ENCODE measurements at regions not wholly inside any gene's neighbourhood (a gene's known extent, or its start where the extent isn't known, plus 50 kb on each side); places are given as distances from the start of the nearest gene placed in this dataset.

GRCh38 chr3:82129221-82129801 lies 367.9 kb upstream of the GBE1 start:
- WGBS (ENCODE audit: missing lambda C conversion rate), result 70% methylated on average over 2 of the region's 2 CpGs
- no peak overlapping the region for H3K27ac ChIP-seq
- ATAC-seq, result no peak
- H3K4me2 ChIP-seq, result no peak overlapping the region
- TF ChIP-seq TFCP2L1 (CRISPR knock-in tag; IDR thresholded peaks at IDR 0.05) (no peak), ZSCAN20 (CRISPR knock-in tag; IDR thresholded peaks at IDR 0.05) (no peak), ZFP36 (IDR thresholded peaks at IDR 0.05; ENCODE audit: borderline replicate concordance, partially characterized antibody) (no peak), HDAC2 (IDR thresholded peaks at IDR 0.05) (no peak), MAX (IDR thresholded peaks at IDR 0.05) (no peak), CEBPB (IDR thresholded peaks at IDR 0.05) (no peak)
- TF ChIP-seq, protein P1, sequence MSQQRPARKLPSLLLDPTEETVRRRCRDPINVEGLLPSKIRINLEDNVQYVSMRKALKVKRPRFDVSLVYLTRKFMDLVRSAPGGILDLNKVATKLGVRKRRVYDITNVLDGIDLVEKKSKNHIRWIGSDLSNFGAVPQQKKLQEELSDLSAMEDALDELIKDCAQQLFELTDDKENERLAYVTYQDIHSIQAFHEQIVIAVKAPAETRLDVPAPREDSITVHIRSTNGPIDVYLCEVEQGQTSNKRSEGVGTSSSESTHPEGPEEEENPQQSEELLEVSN (IDR thresholded peaks at IDR 0.05; ENCODE audit: borderline replicate concordance, low read depth), result no peak
- TF ChIP-seq, protein P2, sequence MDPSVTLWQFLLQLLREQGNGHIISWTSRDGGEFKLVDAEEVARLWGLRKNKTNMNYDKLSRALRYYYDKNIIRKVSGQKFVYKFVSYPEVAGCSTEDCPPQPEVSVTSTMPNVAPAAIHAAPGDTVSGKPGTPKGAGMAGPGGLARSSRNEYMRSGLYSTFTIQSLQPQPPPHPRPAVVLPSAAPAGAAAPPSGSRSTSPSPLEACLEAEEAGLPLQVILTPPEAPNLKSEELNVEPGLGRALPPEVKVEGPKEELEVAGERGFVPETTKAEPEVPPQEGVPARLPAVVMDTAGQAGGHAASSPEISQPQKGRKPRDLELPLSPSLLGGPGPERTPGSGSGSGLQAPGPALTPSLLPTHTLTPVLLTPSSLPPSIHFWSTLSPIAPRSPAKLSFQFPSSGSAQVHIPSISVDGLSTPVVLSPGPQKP (IDR thresholded peaks at IDR 0.05; ENCODE audit: low read depth, low read length), result no peak
- no peak for FAIRE-seq
- DNase-seq (ENCODE audit: low read depth in 1 of 2, low spot score in 1 of 2), result no peak
- ChIA-PET POLR2A (no interaction called here), CTCF (interaction anchor here (0.7 to 1.3 kb wide), 2 partner anchors 220 to 547 kb away, joined by 3 read pairs; no protein-coding TSS in a partner anchor)
- no peaks in the 10 kb centered on the region for H3K9me3 ChIP-seq
- H3K4me1 ChIP-seq, result peaks cover 7% of the 10 kb centered on the region; the same call in 2 of the 3 replicates
- no peak overlapping the region for H3K4me3 ChIP-seq

DNA sequence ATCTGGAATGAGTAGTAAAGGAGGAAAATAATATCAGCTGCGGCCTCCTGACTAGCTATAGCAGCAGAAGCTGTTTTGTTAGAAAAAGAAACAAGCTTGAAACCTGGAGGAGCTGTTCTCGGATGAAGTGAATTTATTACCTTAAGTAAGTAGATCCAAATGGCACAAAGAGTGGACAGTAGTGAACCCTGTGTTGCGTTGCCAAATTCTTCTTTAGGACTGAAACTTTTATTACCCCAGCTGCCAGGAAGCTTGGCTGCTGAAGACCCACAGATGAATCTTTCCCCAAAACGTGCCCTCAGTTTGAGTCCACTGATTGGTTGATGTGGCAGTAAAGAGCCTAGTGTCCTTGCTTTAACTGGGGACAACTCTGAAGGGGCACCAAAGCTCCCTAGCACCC lies 366.8 kb upstream of the GBE1 start:
- WGBS (ENCODE audit: missing lambda C conversion rate), result 51% methylated on average over 4 of the region's 4 CpGs
- Histone ChIP-seq H3K4me3 (no peak overlapping the region), H3K4me1 (peaks cover 7% of the 10 kb centered on the region; the same call in 2 of the 3 replicates), H3K27ac (no peak overlapping the region), H3K4me2 (no peak overlapping the region), H3K9me3 (no peaks in the 10 kb centered on the region)
- no peak for ATAC-seq
- ChIA-PET POLR2A (no interaction called here), CTCF (interaction anchor here (0.7 kb wide), 1 partner anchor 11 kb away, joined by 3 read pairs; no protein-coding TSS in a partner anchor)
- no peak for FAIRE-seq
- no peak for DNase-seq (ENCODE audit: low read depth in 1 of 2, low spot score in 1 of 2)
- TF ChIP-seq, protein P1 (IDR thresholded peaks at IDR 0.05; ENCODE audit: borderline replicate concordance, low read depth), result no peak
- no peak for TF ChIP-seq HOXB5 (CRISPR knock-in tag; IDR thresholded peaks at IDR 0.05)
- no peak for TF ChIP-seq ZSCAN20 (CRISPR knock-in tag; IDR thresholded peaks at IDR 0.05)
- no peak for TF ChIP-seq MAFK (IDR thresholded peaks at IDR 0.05; ENCODE audit: partially characterized antibody)
- TF ChIP-seq JUN (IDR thresholded peaks at IDR 0.05), result no peak
- no peak for TF ChIP-seq RNF2 (IDR thresholded peaks at IDR 0.05; ENCODE audit: borderline replicate concordance, low read depth)
- TF ChIP-seq ATOH8 (CRISPR knock-in tag; IDR thresholded peaks at IDR 0.05; ENCODE audit: low read depth), result no peak
- TF ChIP-seq CEBPB (IDR thresholded peaks at IDR 0.05), result no peak
- no peak for TF ChIP-seq EHF (CRISPR knock-in tag; IDR thresholded peaks at IDR 0.05)
- TF ChIP-seq HDAC2 (IDR thresholded peaks at IDR 0.05), result no peak
- no peak for TF ChIP-seq HOXB13 (CRISPR knock-in tag; IDR thresholded peaks at IDR 0.05; ENCODE audit: low read depth)
- no peak for TF ChIP-seq ZC3H11A (IDR thresholded peaks at IDR 0.05)
- TF ChIP-seq NR3C1 (IDR thresholded peaks at IDR 0.05), result no peak
- no peak for TF ChIP-seq RCOR1 (IDR thresholded peaks at IDR 0.05; ENCODE audit: low read depth, low read length)
- no peak for TF ChIP-seq RAD21 (conservative IDR thresholded peaks at IDR 0.05 in 1 of 2, IDR thresholded peaks at IDR 0.05 in 1 of 2)
- no peak for TF ChIP-seq MYC (IDR thresholded peaks at IDR 0.05; ENCODE audit: borderline replicate concordance, low read length)
- no peak for TF ChIP-seq JUNB (IDR thresholded peaks at IDR 0.05)
- no peak for TF ChIP-seq PBX3 (IDR thresholded peaks at IDR 0.05)
